AG09309 (cell line): ENCODE measurements at regions not wholly inside any gene's neighbourhood (a gene's known extent, or its start where the extent isn't known, plus 50 kb on each side); places are given as distances from the start of the nearest gene placed in this dataset.

Experiments used
- DNase-seq: peaks from one replicate; pipeline ENCODE4 v3.0.0-alpha.2; 2010; ENCODE audit warnings: low read depth
- H3K4me3 ChIP-seq: 2 replicates; pipeline ENCODE4 v1.5.1; 2011; ENCODE audit warnings: mild to moderate bottlenecking, low read depth, low read length, moderate library complexity; ENCODE audit not compliant: control insufficient read depth
- CTCF ChIP-seq: IDR thresholded peaks from 2 replicates; pipeline ENCODE4 v1.5.1; 2011; ENCODE audit warnings: mild to moderate bottlenecking, low read depth, low read length, inconsistent platforms; ENCODE audit not compliant: insufficient read depth, control insufficient read depth; ENCODE audit errors: missing control alignments

- TF ChIP-seq CTCF = no peak
- no peak for DNase-seq
- no peak overlapping the region for H3K4me3 ChIP-seq
Measured at GRCh38 chr3:111434941-111435622, 106.9 kb upstream of the CD96 start.

- H3K4me3 ChIP-seq = no peak overlapping the region
- no peak for TF ChIP-seq CTCF
- no peak for DNase-seq
Measured at GRCh38 chr3:111438283-111438682, 103.7 kb upstream of the CD96 start.

- no peak for TF ChIP-seq CTCF
- DNase-seq = no peak
- no peak overlapping the region for H3K4me3 ChIP-seq
Measured at GRCh38 chr3:111454551-111454950, 87.4 kb upstream of the CD96 start.

- no peak overlapping the region for H3K4me3 ChIP-seq
- DNase-seq = no peak
- no peak for TF ChIP-seq CTCF
Measured at GRCh38 chr3:111465081-111465670, 76.8 kb upstream of the CD96 start.

- no peak for TF ChIP-seq CTCF
- no peak overlapping the region for H3K4me3 ChIP-seq
- no peak for DNase-seq
Measured at GRCh38 chr3:111470032-111470431, 72.0 kb upstream of the CD96 start.

- no peak for TF ChIP-seq CTCF
- no peak for DNase-seq
- H3K4me3 ChIP-seq = no peak overlapping the region
Measured at GRCh38 chr3:111471831-111472230, 70.2 kb upstream of the CD96 start.
